ENCODE measurements at regions not wholly inside any gene's neighbourhood (a gene's known extent, or its start where the extent isn't known, plus 50 kb on each side); places are given as distances from the start of the nearest gene placed in this dataset.

DNA sequence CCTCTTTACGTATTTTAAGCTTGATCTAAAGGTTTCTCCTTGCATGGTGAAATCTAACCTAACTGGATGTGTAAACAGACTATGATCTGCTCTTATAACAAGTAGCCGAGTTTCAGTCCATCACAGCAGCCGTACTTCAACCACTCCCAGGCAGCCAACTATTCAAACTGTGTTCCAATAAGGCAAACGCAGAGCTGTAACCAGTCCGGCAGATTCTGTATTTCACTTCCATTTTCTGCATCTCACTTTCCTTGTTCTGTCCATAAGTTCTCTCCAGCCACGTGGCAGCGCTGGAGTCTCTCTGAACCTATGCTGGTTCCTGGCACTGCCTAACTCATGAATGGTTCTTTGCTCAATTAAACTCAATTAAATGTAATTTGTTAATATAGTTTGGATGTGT is 132.6 kb downstream of the FHDC1 start:
- ChIA-PET POLR2A (interaction anchor here (0.5 kb wide), 1 partner anchor 390 kb away, joined by 7 read pairs; no protein-coding TSS in a partner anchor), CTCF (no interaction called here)
- Histone ChIP-seq H3K4me3 (ENCODE audit: low read depth, low read length) (no peak overlapping the region), H3K36me3 (ENCODE audit: control insufficient read depth, insufficient read depth, low read length) (no peaks in the 10 kb centered on the region), H3K27me3 (ENCODE audit: control insufficient read depth, insufficient read depth, low read length) (no peaks in the 10 kb centered on the region; the same call in 1 of the 2 replicates)
- TF ChIP-seq, protein P1, sequence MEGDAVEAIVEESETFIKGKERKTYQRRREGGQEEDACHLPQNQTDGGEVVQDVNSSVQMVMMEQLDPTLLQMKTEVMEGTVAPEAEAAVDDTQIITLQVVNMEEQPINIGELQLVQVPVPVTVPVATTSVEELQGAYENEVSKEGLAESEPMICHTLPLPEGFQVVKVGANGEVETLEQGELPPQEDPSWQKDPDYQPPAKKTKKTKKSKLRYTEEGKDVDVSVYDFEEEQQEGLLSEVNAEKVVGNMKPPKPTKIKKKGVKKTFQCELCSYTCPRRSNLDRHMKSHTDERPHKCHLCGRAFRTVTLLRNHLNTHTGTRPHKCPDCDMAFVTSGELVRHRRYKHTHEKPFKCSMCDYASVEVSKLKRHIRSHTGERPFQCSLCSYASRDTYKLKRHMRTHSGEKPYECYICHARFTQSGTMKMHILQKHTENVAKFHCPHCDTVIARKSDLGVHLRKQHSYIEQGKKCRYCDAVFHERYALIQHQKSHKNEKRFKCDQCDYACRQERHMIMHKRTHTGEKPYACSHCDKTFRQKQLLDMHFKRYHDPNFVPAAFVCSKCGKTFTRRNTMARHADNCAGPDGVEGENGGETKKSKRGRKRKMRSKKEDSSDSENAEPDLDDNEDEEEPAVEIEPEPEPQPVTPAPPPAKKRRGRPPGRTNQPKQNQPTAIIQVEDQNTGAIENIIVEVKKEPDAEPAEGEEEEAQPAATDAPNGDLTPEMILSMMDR (IDR thresholded peaks at IDR 0.05; ENCODE audit: insufficient read depth, low read depth, low read length) = no peak
- DNase-seq (ENCODE audit: low read depth) = no peak

DNA sequence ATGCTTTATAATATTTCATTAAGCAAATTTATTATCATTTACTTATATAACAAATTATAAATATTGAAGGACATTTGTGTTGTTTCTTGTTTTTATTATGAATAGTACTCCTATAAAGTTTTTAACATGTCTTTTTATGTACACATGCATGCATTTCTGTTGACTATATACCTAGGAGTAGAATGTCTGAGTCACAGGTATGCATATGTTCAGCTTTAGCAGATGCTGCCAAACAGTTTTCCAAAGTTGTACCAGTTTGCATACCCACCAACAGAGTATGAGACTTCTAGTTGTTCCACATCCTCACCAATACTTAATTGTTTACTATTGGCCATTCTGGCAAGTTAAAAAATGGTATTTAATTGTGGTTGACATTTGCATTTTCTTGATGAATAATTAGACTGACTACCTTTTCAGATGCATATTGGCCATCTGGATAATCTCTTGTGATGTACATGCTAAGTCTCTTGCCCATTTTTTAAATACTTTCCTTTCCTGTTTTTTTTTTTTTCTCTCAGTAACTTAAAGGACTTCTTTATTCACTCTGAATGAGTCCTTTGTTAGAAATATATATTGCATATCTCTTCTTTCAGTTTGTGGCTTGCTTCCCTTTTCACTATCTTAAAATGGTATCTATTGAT is 132.2 kb upstream of the TRIM2 start:
- no peaks in the 10 kb centered on the region for H3K36me3 ChIP-seq (ENCODE audit: control insufficient read depth, insufficient read depth, low read length)
- H3K27me3 ChIP-seq (ENCODE audit: control insufficient read depth, insufficient read depth, low read length) = peaks cover 2% of the 10 kb centered on the region; the same call in 1 of the 2 replicates
- TF ChIP-seq, protein P1 (IDR thresholded peaks at IDR 0.05; ENCODE audit: insufficient read depth, low read depth, low read length) = no peak
- no peak overlapping the region for H3K4me3 ChIP-seq (ENCODE audit: low read depth, low read length)
- ChIA-PET POLR2A (no interaction called here), CTCF (no interaction called here)
- no peak for DNase-seq (ENCODE audit: low read depth)

DNA sequence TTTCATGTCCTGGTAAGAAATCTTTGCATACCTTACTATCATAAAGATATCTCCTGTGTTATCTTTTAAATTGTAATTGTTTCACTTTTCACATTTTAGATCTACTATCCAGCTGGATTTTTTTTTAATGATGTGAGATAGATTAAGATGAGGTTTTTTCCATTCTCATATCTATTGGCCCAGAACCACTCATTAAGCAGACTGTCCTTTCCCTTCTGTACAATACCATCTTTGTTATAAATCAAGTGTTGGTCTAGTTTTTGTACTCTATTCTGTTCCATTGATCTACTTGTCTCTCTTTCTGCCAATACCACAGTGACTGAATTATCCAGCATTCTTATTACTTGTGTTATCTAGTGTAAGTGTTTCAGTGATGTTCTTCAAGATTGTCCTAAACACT is 131.6 kb upstream of the TRIM2 start:
- Histone ChIP-seq H3K27me3 (ENCODE audit: control insufficient read depth, insufficient read depth, low read length) (peaks cover 2% of the 10 kb centered on the region; the same call in 1 of the 2 replicates), H3K4me3 (ENCODE audit: low read depth, low read length) (no peak overlapping the region), H3K36me3 (ENCODE audit: control insufficient read depth, insufficient read depth, low read length) (no peaks in the 10 kb centered on the region)
- no peak for DNase-seq (ENCODE audit: low read depth)
- TF ChIP-seq, protein P1 (IDR thresholded peaks at IDR 0.05; ENCODE audit: insufficient read depth, low read depth, low read length) = no peak
- POLR2A ChIA-PET = no interaction called here
- CTCF ChIA-PET = no interaction called here

DNA sequence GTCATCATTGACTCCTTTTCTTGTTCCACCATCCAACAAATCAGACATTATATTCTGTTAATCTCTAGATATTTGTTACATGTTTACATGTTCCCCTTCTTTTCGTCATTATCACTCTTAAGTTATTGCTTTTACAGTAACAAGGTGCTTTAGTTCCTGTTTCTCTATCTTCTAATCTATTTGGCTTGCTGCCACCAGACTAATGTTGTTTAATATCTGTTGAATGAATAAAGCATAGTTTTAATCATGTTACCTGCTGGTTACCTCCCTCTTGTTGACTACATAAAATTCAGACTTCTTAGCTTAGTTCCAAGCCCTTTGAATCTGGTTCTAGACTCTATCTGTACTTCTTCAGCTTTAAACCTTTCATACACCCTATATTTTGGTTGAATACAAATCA is 129.8 kb upstream of the TRIM2 start:
- no peak for DNase-seq (ENCODE audit: low read depth)
- Histone ChIP-seq H3K4me3 (ENCODE audit: low read depth, low read length) (no peak overlapping the region), H3K36me3 (ENCODE audit: control insufficient read depth, insufficient read depth, low read length) (no peaks in the 10 kb centered on the region), H3K27me3 (ENCODE audit: control insufficient read depth, insufficient read depth, low read length) (peaks cover 2% of the 10 kb centered on the region; the same call in 1 of the 2 replicates)
- TF ChIP-seq, protein P1 (IDR thresholded peaks at IDR 0.05; ENCODE audit: insufficient read depth, low read depth, low read length) = no peak
- POLR2A ChIA-PET = no interaction called here
- CTCF ChIA-PET = interaction anchor here (1.1 to 3.1 kb wide), 3 partner anchors 9 to 54 kb away, joined by 5 to 15 read pairs (median 11); no protein-coding TSS in a partner anchor

DNA sequence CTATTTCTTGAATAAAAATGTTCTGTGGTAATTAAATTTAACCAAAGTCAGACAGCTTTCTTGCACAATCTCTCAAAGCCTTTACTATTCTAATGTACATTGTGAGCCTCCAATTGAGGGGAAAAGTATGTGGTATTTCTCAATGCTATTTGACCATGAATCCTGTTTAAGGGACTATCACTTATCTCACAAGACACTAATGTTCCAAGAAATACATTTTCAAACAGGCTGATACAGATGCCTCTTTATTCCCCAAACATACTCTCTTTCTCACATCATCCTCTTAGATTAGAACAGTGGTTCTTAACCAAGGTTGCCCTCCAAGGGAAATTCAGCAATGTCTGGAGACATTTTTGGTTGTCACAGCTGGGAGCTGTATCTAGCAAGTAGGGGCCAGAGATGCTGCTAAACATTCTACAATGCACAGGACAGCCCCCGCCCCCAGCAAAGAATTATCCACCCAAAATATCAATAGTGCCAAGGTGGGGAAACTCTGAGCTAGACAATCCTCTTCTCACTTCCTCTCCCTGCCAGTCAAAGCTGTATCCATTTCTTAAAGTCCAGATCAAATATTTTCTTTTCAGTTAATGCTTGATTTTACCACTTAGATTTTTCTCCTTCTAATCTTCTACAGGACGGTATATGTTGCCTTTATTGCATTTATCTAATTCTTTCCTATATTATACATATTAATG is 129.2 kb upstream of the TRIM2 start:
- CTCF ChIA-PET = interaction anchor here (1.1 to 3.1 kb wide), 3 partner anchors 8 to 53 kb away, joined by 5 to 15 read pairs (median 11); no protein-coding TSS in a partner anchor
- DNase-seq (ENCODE audit: low read depth) = no peak
- H3K4me3 ChIP-seq (ENCODE audit: low read depth, low read length) = no peak overlapping the region
- H3K36me3 ChIP-seq (ENCODE audit: control insufficient read depth, insufficient read depth, low read length) = no peaks in the 10 kb centered on the region
- TF ChIP-seq, protein P1 (IDR thresholded peaks at IDR 0.05; ENCODE audit: insufficient read depth, low read depth, low read length) = no peak
- POLR2A ChIA-PET = no interaction called here
- H3K27me3 ChIP-seq (ENCODE audit: control insufficient read depth, insufficient read depth, low read length) = peaks cover 4% of the 10 kb centered on the region; the same call in 1 of the 2 replicates

Data from BJ (cell line).